A172 (cell line): ENCODE measurements at regions not wholly inside any gene's neighbourhood (a gene's known extent, or its start where the extent isn't known, plus 50 kb on each side); places are given as distances from the start of the nearest gene placed in this dataset.
"Not testable (repeated sequence)": the region's sequence is repeated elsewhere in the genome, so short reads cannot be mapped to it uniquely, and the experiment has no call there.

Source experiments
- DNase-seq: peaks from one replicate; pipeline ENCODE4 v3.0.0-alpha.2; 2015; ENCODE audit warnings: low spot score

GRCh38 chr5:138647794-138648410 is 72.7 kb upstream of the HSPA9 start:
- DNase-seq, result no peak

GRCh38 chr5:138647261-138647788 is 72.1 kb upstream of the HSPA9 start:
- peak; percentile 41 for DNase-seq

GRCh38 chr5:138646671-138647070 is 71.5 kb upstream of the HSPA9 start:
- no peak for DNase-seq

- DNase-seq, result no peak
These were observed 70.8 kb upstream of the HSPA9 start for GRCh38 chr5:138645778-138646575.

- no peak for DNase-seq
These were observed 68.0 kb upstream of the HSPA9 start for GRCh38 chr5:138643040-138643791.

GRCh38 chr5:138641547-138642298 is 66.5 kb upstream of the HSPA9 start:
- DNase-seq, result peak; percentile 66

GRCh38 chr5:138640646-138641254 is 65.5 kb upstream of the HSPA9 start:
- no peak for DNase-seq

GRCh38 chr5:138640138-138640537 is 64.9 kb upstream of the HSPA9 start:
- DNase-seq, result no peak

GRCh38 chr5:138639326-138639725 is 64.1 kb upstream of the HSPA9 start:
- no peak for DNase-seq

GRCh38 chr5:138637256-138637655 is 62.1 kb upstream of the HSPA9 start:
- DNase-seq, result no peak

- no peak for DNase-seq
These were observed 61.3 kb upstream of the HSPA9 start for GRCh38 chr5:138636398-138636944.

GRCh38 chr5:138635708-138636107 is 60.5 kb upstream of the HSPA9 start:
- no peak for DNase-seq

- DNase-seq, result no peak
These were observed 60.1 kb upstream of the HSPA9 start for GRCh38 chr5:138635265-138635664.

GRCh38 chr5:138634804-138635203 is 59.6 kb upstream of the HSPA9 start:
- not testable (repeated sequence) for DNase-seq

GRCh38 chr5:138632900-138633489 is 57.8 kb upstream of the HSPA9 start:
- DNase-seq, result peak; percentile 65

- no peak for DNase-seq
These were observed 56.1 kb upstream of the HSPA9 start for GRCh38 chr5:138631096-138631928.

- peak; percentile 26 for DNase-seq
These were observed 54.2 kb upstream of the HSPA9 start for GRCh38 chr5:138629392-138629791.

- DNase-seq, result no peak
These were observed 51.2 kb upstream of the HSPA9 start for GRCh38 chr5:138626333-138626944.

- DNase-seq, result no peak
These were observed 49.9 kb upstream of the HSPA9 start for GRCh38 chr5:138625134-138625533.
